DND-41 (cell line): ENCODE measurements at regions not wholly inside any gene's neighbourhood (a gene's known extent, or its start where the extent isn't known, plus 50 kb on each side); places are given as distances from the start of the nearest gene placed in this dataset.

Experiments used
- CTCF ChIP-seq: IDR thresholded peaks from 2 replicates; pipeline ENCODE4 v1.5.1; 2012; ENCODE audit warnings: borderline replicate concordance, low read length, moderate library complexity, mild to moderate bottlenecking; ENCODE audit not compliant: poor library complexity, severe bottlenecking; ENCODE audit errors: extremely low read depth
- EZH2 ChIP-seq: IDR thresholded peaks from 3 replicates; pipeline ENCODE4 v1.6.1; 2012; ENCODE audit warnings: borderline replicate concordance, low read depth, mild to moderate bottlenecking, moderate library complexity, low read length, inconsistent platforms; ENCODE audit not compliant: severe bottlenecking

- no peak for TF ChIP-seq CTCF
- no peak for TF ChIP-seq EZH2
Observed at GRCh38 chr14:22390195-22390594, 198.8 kb downstream of the DAD1 start.
